ENCODE measurements at regions not wholly inside any gene's neighbourhood (a gene's known extent, or its start where the extent isn't known, plus 50 kb on each side); places are given as distances from the start of the nearest gene placed in this dataset.

DNA sequence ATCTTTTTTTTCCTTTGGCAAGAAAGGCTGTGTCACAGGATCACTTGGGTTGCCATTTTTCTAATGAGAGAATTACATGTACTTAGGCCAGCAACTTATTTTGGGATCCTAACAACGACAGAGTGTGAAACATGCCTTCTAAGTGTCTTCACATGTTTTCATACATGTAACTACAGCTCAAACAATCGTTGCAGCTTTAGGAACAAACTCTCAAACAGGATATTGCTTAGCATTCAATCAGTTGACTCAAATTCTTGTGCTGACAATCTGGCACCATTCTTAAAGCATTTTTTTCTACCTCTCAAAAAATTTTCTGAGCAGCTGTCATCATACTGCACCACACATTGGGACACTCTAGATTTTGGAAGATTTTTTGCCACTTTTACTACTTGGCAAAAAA is 435.5 kb downstream of the HINT1 start:
- TF ChIP-seq, protein P1, sequence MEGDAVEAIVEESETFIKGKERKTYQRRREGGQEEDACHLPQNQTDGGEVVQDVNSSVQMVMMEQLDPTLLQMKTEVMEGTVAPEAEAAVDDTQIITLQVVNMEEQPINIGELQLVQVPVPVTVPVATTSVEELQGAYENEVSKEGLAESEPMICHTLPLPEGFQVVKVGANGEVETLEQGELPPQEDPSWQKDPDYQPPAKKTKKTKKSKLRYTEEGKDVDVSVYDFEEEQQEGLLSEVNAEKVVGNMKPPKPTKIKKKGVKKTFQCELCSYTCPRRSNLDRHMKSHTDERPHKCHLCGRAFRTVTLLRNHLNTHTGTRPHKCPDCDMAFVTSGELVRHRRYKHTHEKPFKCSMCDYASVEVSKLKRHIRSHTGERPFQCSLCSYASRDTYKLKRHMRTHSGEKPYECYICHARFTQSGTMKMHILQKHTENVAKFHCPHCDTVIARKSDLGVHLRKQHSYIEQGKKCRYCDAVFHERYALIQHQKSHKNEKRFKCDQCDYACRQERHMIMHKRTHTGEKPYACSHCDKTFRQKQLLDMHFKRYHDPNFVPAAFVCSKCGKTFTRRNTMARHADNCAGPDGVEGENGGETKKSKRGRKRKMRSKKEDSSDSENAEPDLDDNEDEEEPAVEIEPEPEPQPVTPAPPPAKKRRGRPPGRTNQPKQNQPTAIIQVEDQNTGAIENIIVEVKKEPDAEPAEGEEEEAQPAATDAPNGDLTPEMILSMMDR (IDR thresholded peaks at IDR 0.05; ENCODE audit: low read length): no peak
- no peak for TF ChIP-seq EZH2 (IDR thresholded peaks at IDR 0.05; ENCODE audit: borderline replicate concordance, low read length)
